ENCODE measurements at regions not wholly inside any gene's neighbourhood (a gene's known extent, or its start where the extent isn't known, plus 50 kb on each side); places are given as distances from the start of the nearest gene placed in this dataset.

DNA sequence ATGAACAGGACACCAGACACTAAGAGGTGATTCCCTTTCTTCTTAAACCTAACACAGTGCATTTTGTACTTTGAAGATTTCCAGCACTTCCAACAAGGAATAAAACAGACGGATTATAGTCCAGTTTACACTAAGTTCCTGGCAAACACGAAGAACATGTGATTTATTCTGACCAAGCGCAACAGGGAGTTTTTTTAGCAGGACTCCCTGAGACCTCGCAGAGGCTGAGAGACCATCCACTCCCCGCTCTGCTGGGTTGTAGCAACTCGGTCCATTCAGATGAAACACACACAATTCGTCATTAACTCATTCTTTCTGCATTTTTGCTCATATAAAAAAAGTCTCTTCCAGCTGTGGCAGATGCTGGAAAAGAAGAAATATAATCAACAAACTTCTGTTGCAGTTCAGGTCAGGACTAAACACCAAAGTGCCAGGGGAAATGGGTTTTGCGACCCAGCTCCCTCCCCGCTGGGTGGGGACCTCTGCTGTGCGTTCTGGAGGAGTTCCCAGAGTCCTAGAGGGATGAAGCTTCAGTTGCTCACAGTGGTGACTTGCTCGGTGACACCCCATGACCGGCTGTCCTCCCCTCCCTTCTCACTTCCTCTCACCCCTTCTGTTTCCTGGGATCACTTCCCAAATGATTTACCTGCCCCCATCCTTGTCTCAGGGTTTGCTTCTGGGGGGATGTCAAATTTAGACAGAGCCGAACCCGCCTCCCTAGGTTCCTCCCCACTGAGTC lies 52.5 kb downstream of the KCNF1 start:
- no peak for DNase-seq (ENCODE audit: low read depth in 2 of 2)

DNA sequence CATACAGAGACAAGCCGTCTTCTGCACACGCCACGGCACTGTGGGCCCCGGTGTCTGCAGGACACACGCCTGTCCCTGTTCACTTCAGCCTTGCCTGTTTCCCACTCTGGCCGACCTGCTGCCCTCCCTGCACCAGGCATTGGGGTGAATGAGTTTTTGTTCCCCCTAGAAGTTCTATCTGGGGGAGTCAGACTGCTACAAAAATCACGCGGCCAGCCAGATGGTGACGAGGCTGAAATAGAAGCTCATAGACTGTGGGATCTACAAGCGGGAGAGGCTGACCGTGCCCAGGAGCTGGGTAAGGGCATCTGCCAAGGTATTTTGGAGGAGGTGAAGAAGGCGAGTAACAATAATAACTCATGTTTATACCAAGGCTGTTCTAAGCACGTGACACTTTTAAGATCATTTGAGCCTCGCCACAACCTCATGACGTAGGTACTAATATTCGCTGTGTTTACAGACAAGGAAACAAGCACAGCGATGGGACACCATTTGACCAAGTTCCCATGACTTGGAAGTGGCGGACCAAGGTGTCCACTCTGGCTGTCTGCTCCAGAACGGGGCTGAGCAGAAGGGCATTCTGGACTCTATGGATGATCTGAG lies 53.6 kb downstream of the KCNF1 start:
- no peak for DNase-seq (ENCODE audit: low read depth in 2 of 2)

DNA sequence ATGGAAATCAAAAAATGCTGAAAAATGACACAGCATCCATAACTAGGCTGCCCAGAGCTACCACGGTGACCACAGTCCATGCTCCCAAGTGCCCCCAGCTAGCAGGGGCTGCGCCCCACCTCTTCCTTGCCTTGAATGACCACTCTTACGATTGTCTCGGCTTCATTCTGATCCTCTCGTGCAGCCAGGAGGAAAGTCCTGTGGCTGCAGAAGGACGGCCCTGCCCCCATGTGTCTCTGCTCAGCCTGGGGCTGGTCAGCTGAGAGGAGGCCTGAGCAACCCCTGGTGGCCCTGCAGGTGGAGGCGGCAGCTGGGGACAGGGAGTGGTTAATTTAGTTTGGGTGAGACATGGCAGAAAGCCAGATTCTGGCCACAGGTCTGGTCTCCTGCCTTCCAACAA lies 54.3 kb downstream of the KCNF1 start:
- no peak for DNase-seq (ENCODE audit: low read depth in 2 of 2)

DNA sequence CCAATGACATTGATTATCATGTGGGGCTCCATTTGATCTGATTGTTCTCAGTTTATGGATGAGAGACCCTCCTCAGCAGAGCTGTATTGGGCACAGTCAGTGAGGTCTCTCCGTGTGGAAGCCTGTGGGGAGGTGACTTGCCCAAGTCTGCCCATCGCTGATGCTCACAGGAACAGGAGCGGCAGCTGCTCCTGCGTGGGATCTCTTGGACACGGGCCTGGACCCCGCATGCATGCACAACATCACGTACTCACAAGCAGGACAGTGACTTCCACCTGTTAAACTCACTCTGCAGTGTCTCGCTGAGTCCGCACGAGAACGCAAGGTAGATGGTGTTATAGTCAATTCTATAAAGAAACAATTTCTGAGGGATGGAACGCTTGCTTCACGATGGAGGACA lies 55.0 kb downstream of the KCNF1 start:
- DNase-seq (ENCODE audit: low read depth in 2 of 2) = no peak

DNA sequence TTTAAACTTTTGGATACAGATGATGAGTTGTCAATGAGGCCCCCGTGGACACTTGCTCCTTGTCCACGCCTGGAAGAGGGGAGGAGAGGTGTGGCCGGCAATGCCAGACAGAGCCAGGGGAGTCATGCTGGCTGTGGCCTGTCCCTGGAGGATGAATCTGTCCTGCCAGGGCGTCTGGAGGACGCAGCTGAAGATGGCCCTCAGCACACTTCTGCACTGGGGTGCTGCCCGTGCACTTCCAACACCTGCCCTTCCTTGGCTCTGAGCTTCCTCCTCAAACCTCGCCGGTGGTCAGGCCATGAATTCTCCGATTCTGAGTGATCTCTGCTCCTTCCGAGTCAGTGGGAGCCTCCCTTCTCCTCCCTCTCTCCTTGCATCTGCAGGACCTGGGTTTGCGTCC lies 56.4 kb downstream of the KCNF1 start:
- DNase-seq (ENCODE audit: low read depth in 2 of 2) = no peak

DNA sequence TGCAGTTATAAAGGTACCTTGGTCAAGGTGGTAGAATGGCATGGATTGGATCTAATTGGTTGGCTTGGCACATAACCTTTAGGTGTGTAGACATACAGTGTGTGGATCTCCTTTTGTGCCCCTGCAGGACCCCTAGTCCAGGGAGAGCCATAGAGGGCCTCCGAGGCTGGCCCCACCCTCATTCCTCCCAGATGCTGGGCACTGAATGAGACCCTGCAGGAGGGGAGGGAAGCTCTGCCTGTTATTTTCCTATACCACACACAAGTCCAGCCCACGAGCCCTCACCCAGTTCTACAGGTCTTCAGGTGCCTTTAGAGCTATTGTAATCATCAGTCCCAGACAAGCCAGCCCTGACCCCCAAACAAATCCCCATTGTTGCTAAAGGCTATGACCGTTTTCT lies 58.9 kb downstream of the KCNF1 start:
- no peak for DNase-seq (ENCODE audit: low read depth in 2 of 2)

DNA sequence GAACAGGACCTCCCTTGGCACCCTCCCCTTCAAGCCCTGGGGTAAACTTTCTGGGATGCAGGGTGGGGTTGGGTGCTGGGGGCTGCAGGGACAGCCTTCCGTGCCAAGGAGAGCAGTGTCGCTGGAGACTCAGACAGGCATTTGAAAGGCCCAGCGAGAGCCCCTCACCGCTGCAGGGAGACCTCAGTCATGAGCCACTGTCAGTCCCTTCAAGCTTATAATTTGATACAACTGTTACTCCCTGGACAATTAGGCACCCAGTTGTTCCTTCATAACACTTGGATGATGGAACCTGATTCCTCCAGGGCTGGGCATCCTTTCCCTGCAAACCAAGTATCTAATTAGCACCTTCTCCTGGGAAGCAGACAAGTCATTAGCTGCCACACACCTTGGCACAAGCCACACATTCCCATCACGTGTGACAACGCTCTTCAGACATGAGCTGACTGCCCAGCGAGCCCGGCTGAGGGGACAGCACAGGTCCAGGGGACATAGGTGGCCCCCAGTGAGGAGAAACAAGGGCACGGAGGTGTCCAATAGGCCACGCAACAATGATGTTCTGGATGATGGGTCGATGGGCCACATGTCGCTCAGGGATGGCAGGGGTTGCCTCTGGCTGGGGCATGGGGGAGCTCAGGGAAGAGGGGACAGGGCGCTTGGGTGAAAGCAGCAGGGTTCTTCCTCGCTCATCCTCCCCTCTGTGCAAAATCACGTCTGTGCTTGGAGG lies 59.6 kb downstream of the KCNF1 start:
- DNase-seq (ENCODE audit: low read depth in 2 of 2) = no peak

DNA sequence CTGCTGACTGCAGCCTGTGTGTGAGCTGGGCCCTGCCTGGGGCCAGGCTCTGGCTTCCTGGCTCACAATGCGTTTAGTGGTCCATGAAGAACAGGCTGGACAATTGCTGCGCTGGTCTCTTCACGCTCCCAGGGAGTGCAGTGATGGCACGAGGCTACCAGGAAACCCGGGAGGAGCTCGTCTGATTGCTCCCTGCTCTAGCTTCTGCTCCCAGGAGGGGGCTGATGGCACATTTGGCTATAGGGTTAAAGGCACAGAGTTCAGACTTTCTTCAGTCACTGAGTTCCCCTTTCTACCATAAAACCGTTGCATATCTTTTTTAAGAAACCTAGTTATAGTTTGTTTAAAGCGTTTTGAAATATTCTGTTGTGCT lies 60.1 kb downstream of the KCNF1 start:
- DNase-seq (ENCODE audit: low read depth in 2 of 2) = no peak

DNA sequence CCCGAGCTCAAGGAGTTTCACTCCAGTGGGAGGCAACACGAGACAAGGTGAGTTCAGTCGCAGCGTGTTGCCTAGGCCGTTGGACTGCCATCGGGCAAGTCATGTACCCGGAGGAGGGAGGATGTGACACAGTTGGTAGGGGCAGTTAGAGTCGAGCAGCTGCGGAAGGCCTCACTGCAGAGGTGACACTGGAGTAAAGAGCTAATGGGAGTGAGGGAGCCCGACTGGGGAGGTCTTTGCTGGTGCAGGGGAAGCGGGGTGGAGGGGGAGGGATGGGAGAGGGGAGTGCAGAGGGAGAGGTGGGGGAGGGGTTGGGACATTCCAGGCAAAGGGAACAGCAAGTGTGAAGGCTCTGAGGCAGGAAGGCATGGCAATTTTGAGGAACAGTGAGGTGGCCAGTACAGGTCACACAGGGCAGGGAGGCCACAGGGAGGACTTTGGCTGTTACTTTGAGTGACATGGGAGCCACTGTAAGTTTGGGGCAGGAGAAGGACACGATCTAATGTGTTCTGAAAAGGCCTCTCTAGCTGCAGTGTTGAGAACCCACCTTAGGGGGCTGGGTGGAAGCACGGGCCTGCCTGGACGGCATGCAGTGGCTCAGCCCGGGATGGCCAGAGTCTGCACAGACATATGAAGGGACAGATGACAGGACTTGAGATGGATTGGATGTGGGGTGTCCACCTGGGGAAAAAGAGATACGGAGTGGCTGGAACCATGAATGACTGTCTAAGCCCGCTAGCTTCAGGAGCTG lies 61.1 kb downstream of the KCNF1 start:
- DNase-seq (ENCODE audit: low read depth in 2 of 2) = no peak

DNA sequence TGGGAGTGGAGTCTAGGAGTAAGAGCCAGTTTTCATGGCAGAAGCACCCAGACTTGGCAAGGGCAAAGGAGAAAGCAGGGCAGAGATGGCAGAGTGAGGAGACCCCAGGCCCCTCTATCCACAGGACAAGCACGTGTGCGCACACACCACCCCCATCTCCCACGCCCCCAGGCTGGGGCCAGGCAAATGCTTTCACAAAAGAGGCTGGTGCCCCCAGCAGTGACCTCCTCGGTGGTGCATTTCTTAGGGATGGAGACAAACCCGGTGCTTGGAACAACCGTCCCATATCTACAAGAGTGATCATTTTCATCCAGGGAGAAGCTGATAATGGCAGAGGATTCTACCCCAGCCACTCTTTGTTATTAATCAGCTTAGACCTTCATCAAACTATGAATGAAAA lies 62.0 kb downstream of the KCNF1 start:
- DNase-seq (ENCODE audit: low read depth in 2 of 2) = no peak

DNA sequence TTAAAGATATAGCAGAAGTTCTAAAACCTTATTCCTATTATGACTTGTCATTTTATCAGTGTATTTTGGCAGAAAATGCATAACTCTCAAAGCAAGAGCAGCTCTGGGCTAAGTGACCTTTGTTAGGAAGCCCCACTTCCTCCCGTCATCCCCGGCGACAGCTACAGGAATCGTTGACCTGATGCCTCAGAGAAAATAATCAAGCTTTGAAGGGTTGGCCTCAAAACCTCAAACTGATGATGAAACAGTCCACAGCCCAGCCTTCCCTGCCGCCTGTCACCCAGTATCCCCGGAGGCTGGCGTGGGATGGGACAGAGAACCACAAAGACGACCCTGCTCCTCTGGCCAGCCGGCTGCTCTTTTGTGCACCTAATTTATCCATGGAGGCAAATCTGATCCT lies 65.3 kb downstream of the KCNF1 start:
- no peak for DNase-seq (ENCODE audit: low read depth in 2 of 2)

DNA sequence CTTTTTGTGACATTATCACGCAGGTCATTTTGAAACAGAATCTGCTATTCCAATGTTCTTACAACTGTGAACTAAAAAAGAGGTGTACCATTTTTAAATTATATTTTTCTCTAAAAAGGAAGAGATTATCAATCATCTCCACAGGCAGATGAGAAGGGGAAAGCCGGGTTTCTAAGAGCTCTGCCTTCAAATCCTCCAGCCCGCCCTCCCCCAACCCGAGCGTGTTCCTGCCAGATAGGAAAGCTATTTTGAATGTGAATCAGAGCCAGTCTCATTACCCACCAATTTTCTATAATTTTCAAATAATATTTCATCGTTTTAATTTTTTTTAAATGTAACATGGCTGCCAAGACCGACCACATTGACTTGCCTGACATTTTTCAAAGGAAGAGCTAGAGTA lies 65.9 kb downstream of the KCNF1 start:
- DNase-seq (ENCODE audit: low read depth in 2 of 2) = no peak

DNA sequence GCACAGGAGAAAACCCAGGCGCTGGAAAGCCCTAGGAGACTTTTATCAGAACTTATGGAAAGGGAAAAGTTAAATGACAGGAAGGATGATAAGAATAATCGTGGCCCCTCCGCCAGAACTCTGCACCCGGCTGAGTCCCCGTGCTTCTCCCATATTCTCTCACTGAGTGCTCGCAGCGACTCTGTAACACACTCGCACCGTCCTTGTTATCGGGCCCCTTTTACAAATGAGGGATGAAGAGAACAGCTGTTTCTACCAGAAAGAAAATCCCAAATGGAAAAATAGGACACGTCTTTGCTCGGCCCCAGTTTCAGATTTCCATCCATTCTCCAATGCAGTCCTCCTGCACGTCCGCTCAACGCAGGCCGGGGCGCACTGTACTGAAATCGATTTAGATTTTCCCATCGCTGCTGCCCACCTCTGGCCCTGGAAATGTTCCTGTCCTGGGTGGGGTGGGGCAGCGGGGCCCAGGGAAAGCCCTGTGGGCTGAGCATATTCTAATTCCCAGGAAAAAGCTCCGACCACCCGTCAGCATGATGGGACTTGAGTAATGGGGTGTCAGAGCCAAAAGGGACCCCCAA lies 66.4 kb downstream of the KCNF1 start:
- DNase-seq (ENCODE audit: low read depth in 2 of 2) = no peak

DNA sequence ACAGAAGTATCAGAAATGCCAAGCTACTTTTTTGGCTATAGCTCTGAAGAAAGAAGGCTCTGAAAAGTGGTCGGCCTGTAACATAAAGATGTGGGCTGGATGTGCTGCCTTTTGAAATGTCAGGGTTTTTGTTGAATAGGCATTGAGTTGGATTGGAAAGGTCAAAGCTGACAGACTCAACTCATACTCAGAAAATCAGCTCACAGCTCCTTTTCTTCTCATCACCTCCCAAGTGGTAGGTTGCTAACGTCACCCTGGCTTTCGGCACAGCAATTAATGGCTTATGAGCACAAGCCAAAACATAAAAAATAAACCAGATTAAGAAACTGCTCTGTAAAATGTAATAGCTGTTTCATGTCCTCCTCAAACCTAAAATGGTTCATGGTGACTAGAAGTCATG lies 68.3 kb downstream of the KCNF1 start:
- no peak for DNase-seq (ENCODE audit: low read depth in 2 of 2)

DNA sequence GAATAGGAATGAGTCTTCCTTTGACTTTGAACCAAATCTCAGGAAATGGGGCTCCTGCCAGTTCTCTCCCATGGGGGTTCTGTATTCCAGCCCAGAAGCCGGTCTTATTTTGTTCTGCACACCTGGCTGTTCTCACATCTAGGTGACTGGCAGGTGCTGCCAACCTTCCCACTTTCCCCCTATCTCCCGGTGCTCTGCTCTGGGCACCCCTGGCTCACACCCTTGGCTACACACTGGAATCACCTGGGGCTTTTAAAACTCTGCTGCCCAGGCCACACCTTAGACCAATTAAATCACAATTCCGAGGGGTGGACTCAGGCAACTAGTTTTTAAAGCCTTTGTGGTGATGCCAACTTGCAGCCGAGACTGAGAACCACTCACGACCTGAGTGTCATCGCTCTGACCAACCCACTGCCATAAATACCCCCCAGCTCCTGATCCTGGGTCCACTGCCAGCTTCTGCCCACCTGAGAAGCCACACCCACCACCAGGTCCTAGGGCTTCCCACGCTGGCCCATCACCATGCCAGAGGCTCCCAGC lies 69.2 kb downstream of the KCNF1 start:
- DNase-seq (ENCODE audit: low read depth in 2 of 2) = no peak

DNA sequence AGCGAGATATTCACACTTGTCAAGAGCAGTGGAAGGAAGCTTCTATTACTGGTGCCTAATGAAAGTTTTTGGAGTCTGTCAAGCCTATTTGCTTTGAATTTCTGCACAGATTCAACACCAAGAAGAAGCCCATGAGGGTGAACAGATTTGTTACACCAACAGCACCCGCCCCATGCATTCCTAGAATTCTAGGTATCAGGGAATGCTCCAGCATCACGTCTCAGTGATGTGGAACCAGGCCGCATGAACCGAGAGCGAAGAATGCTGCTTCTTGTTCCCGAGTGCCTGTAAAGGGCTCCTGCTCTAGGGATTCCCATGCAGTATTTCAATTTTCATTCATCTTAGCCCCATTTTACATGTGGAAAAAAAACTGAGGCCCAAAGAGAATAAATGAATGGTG lies 69.7 kb downstream of the KCNF1 start:
- no peak for DNase-seq (ENCODE audit: low read depth in 2 of 2)

DNA sequence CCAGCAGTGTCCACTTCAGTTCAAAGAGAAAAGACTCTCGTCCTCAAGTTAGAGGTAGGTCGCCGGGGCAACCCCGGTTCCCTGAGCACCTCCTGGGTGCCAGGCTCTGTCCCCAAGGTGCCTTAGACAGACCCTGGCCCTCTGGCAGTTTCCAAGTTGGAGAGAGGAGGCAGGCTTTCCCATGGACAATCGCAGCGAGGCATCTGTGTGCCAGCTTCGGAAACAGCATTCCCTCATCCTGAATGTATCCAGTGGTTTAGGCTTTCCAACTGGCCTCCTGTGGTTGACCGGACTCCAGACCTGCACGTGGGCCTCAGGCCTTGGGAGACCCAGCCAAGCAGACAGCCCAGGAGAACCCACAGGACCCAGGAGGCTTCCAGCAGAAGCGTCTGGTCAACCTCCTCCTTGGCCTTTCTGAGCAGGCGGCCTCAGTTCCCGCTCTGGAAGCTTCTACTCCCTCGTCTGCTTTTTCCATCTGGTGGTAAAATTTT lies 70.3 kb downstream of the KCNF1 start:
- no peak for DNase-seq (ENCODE audit: low read depth in 2 of 2)

DNA sequence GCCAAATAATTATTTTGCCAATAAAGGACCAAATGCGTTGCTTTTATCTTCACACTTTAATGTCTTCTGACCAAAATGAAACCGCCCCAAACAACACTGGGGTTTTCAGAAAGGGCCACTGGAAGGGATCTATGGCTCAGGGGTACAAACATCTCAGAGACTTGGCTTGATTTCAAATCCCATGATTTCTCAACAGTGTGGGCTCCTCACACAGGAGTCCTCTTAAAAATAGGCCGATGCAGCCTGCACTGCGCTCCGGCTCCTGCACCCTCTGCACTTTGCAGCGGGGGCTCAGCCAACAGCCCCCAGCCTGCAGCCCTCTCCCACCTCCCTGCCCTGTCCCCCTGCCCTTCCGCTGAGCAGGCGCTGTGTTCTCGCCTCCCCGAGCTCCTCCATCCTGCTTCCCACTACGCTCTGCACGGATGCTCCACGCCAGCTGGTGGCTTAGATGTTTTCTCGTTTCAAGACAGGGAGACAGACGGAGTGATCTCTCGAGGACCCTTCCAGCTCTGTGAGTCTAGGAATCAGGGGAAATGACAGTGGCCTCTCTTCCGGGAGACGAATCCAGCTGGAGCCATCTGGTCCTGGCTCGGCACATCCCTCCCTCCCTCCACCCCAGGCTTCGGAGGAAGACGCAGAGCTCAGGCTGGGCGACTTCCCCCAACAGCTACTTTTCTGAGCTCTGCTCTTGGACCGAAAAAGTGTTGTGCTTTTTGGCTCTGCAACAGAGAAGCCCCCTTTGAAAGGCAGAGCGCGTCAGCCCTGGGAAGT lies 71.4 kb downstream of the KCNF1 start:
- no peak for DNase-seq (ENCODE audit: low read depth in 2 of 2)

DNA sequence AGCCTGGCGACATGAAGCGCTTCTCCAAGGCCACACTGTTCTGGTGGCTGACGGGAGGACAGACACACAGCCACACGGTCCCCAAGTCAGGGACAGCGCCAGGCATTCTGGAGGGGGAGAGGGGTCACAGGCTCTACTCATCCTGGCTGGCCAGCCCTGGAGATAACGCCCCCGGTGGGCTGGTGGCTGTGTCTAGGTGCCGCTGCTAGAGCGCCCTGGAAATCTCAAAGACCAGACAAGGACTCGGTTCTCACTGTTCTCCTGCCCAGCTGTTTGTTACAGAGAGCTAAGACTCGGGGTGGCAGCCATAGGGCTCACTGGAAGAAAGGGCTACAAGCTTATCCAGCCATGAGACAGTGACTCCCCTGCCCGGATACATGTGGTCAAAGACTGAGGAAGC lies 72.0 kb downstream of the KCNF1 start:
- no peak for DNase-seq (ENCODE audit: low read depth in 2 of 2)

DNA sequence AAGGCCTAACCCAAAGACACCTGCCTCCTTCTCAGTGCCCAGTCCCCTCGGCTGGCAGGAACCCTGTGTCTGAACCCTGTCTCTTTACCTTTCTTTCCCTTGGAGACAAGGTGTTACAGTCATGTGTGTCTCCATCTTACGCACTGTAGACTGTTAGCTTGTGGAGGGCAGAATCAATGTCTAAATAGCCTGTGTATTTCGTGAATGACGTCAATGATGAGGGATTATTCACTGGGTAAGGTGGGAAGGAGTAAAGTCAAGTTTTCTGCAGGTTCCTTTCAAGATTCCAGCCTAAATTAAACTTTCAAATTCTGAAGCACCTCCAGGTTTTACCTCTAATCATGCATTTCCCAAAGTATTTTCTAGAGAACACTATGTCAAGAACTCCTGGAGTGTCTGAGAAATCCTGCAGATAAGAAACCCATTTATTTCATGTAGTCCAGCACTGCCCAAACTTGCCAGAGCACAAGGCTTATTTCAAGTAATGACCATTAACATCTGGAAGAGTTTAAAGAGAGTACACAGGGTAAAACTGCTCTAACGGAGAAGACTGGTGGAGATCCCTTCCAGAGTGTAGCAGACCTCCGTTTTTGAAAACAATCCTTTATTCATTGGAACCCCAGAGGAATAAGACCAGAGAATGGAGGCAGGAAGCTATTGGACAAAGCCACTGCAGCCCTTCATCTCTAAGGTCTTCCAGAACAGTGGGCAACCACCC lies 72.8 kb downstream of the KCNF1 start:
- no peak for DNase-seq (ENCODE audit: low read depth in 2 of 2)

Data from stimulated activated CD4-positive, alpha-beta T cell treated with anti-CD3 and anti-CD28 coated beads, Interleukin-12 subunit alpha, Interleukin-12 subunit beta, amount 100 ng/mL, for 24 hours (primary cell).